Embryonic facial prominence (tissue), 1 donor: ENCODE measurements at regions not wholly inside any gene's neighbourhood (a gene's known extent, or its start where the extent isn't known, plus 50 kb on each side); places are given as distances from the start of the nearest gene placed in this dataset.

ENCODE experiments used
- DNase-seq: peaks from one replicate; pipeline ENCODE4 v3.0.0-alpha.2; 2016; ENCODE audit errors: extremely low spot score

- no peak for DNase-seq
Measured at GRCh38 chr2:162967147-162967546, 128.6 kb upstream of the KCNH7 start.

GRCh38 chr2:162965191-162965590 is 126.6 kb upstream of the KCNH7 start:
- DNase-seq: no peak

DNA sequence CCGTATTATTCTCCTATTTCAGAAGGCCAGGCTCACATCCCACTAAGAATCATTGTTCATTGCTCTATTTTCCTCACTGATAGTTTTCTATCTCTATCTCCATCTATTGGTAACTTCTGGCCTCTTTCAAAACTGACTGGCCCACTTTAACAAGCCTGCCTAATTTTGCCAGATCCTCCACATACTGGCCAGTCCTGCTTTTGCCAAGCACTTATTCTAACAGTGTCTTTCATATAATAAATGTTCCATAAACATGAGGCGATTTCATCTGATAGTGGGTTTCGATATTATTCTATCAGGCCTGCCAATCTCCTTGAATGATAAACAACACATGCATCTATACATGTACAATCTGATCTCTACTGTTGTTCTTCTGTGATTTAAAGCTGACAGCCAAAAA is 125.9 kb upstream of the KCNH7 start:
- DNase-seq: no peak

DNA sequence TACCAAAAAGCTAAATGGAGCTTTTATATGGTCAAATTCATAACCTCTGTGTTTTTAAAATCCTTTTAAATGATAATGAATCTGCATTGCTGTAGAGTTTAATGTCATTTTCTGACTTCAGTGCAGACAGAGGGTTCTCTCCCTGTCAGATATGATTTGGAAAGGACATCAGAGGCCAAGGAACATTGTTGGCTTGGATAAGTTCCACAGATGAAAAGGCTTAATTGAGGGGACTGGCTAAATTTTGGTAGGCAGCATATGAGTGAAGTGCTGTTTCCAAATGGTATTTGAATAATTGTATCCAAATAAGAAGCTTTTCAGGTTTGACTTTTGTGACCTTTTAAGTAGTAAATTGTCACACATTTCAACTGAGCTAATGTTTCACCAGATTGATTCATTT is 124.6 kb upstream of the KCNH7 start:
- DNase-seq: no peak

GRCh38 chr2:162945785-162946184 is 107.2 kb upstream of the KCNH7 start:
- no peak for DNase-seq

GRCh38 chr2:162938387-162938786 is 99.8 kb upstream of the KCNH7 start:
- DNase-seq: no peak

DNA sequence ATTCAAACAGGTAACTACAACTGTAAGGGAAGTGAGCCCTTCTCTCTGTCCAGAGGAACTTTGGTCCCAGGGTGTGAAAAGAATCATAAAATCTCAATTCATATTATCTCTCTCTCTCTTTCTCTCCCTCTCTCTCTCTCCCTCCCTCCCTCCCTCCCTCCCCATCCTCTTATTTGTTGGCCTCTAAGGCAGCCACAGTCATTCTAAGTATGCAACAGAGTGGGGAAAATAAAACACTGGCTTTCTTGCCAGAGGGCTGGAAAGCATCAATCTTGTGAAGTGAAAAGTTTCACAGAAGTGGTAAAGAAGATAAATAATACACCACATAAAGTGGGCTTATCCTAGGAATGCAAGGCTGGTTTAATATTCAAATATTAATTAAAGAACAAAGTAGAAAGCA is 95.6 kb upstream of the KCNH7 start:
- no peak for DNase-seq

GRCh38 chr2:162932416-162932815 is 93.8 kb upstream of the KCNH7 start:
- DNase-seq: no peak

DNA sequence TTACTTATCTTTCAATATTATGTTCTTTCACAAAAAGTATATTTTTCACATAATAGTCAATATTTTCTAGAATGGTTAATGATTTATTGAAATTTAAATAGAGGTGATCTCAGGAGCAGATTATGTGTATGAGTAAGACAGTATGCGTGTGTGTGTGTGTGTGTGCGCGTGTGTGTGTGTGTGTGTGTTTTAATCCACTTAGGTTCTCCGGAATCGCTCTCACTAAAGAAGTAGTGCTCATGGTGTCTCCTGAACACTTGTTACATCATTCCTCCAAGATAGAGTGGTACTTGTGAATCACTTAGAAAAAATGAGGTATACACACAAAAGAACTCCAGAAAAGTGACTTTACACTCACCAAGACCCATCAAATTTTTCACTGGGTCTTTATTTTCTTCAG is 91.0 kb upstream of the KCNH7 start:
- no peak for DNase-seq

GRCh38 chr2:162928356-162928755 is 89.8 kb upstream of the KCNH7 start:
- DNase-seq: no peak

GRCh38 chr2:162926907-162927306 is 88.3 kb upstream of the KCNH7 start:
- DNase-seq: no peak

DNA sequence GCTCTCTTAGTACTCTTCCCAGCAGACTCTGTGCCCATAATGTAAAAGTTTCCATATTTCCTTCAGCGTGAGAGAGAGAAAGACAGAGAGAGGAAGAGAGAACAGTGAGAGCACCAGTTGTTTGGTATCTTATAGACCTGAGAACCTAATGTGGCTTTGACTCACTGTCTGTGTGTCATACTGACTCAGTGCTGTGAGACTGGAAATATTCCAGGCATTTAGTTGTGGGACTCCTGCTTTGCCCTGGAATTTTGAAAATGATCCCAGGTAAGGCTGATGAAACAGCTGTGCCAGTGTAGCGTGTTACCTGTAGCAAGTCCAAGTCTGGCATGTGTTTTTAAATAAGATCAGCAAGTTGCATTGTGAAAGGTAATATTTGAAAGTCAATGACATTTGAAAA is 87.9 kb upstream of the KCNH7 start:
- no peak for DNase-seq

- DNase-seq: no peak
Measured at GRCh38 chr2:162925595-162925994, 87.0 kb upstream of the KCNH7 start.

GRCh38 chr2:162919111-162919510 is 80.5 kb upstream of the KCNH7 start:
- no peak for DNase-seq

- no peak for DNase-seq
Measured at GRCh38 chr2:162917626-162918025, 79.1 kb upstream of the KCNH7 start.

DNA sequence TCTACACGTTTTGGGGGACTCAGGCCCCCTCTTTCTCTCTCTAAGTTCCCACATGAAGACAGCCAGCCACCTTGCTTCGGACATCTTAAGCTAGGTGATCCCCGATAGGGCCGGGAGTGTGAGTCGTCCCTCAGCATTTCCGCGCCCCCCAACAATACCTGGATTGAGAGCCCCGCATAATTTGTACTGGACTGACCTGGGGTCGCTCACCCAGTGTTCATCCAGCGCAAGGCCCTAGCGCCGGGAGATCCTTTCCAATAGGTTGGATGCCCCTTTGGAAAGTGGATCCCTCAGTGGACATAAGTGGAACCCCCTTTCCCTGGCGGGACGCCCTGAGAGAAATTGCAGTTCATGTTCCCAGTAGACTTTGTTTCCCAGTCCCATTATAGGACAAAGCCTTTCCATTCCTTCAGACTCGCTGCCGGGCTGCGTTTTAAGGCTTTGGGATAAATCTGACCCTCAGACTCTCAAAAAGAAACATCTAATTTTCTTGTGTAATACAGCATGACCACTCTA is 77.8 kb upstream of the KCNH7 start:
- DNase-seq: no peak

- no peak for DNase-seq
Measured at GRCh38 chr2:162915858-162916257, 77.3 kb upstream of the KCNH7 start.

DNA sequence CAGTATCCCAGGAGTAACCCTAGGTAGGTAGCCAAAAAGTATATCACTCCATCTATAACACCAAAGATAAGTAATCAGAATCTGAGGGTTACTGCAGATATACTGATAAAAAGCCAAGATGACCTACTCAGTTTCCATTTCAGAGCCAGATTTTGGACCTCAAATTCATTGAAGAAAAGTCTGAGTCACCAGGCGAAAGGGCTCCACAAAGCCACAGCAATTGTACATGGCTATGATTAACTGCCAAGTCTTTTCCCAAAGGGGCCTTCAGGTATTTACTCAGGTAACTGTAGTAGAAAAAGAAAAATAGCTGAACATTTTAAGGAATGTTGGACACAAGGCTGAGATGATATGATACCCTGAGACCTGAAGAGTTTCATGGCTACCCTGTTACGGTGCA is 75.6 kb upstream of the KCNH7 start:
- DNase-seq: no peak

DNA sequence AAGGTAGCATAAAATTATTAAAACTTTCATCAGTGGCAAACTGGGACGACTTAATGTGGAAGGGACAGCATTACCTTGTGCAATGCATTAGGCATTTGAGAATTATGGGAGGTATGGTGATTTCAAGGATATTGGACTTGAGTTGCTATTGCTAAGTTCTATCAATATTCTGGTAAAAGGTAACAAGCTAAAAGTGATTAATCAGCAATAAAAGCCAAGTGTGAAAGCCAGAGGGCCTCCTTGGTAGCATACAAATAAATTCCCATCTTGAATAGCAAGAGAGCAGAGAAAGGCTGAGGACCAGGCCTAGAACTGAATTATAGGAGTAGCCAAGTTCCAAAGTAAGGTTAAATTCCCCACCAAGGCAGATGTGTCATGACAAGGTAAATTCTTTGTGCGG is 74.2 kb upstream of the KCNH7 start:
- no peak for DNase-seq

GRCh38 chr2:162908567-162908966 is 70.0 kb upstream of the KCNH7 start:
- DNase-seq: no peak

DNA sequence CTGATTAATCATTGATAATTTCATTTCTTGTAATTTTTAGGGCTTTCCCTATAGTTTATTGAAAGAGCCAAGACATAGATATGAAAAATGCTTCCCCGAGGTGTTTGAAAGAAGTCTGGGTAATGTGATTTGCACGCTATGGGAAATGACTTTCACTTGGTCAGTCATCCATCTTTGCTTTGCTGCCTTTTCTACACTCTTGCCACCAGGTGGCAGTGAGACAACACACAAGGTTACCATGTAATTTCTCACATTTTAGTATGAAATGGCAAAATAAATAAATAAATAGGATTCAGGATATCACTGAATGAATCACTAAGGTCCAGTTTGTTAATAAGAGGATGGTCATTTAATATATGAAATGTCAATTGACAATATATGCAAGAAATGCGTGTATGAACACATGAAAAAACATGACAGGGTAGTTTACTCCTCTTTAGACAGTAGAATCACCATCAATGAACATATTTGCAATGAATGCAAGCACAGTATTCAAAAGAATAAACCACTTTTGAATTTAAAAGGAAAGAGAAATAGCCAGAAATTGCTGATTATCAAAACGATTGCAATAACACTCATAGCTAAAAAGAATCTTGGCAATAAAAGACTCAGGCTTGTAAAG is 52.2 kb upstream of the KCNH7 start:
- no peak for DNase-seq

GRCh38 chr2:162888652-162889051 is 50.1 kb upstream of the KCNH7 start:
- no peak for DNase-seq
